GM21619 (cell line): ENCODE measurements at regions not wholly inside any gene's neighbourhood (a gene's known extent, or its start where the extent isn't known, plus 50 kb on each side); places are given as distances from the start of the nearest gene placed in this dataset.

ENCODE experiments used
- ATAC-seq: cut with Tn5 transposase; IDR thresholded peaks from one replicate; pipeline ENCODE4 v1.9.1; 2021; ENCODE audit not compliant: unreplicated experiment

GRCh38 chr6:134866563-134866962, 83.3 kb downstream of the ALDH8A1 start:
- no peak for ATAC-seq

- ATAC-seq = no peak
Measured at GRCh38 chr6:134864558-134864957, 85.3 kb downstream of the ALDH8A1 start.

- ATAC-seq = no peak
Measured at GRCh38 chr6:134863763-134864510, 86.0 kb downstream of the ALDH8A1 start.

- ATAC-seq = no peak
Measured at GRCh38 chr6:134854366-134854765, 95.5 kb downstream of the ALDH8A1 start.

GRCh38 chr6:134853111-134854055, 96.5 kb downstream of the ALDH8A1 start:
- ATAC-seq = no peak

GRCh38 chr6:134851548-134851947, 98.4 kb downstream of the ALDH8A1 start:
- no peak for ATAC-seq

- ATAC-seq = no peak
Measured at GRCh38 chr6:134850721-134851305, 99.1 kb downstream of the ALDH8A1 start.

GRCh38 chr6:134849920-134850447, 99.9 kb downstream of the ALDH8A1 start:
- no peak for ATAC-seq

- no peak for ATAC-seq
Measured at GRCh38 chr6:134848076-134848475, 101.8 kb downstream of the ALDH8A1 start.

GRCh38 chr6:134846865-134847264, 103.0 kb downstream of the ALDH8A1 start:
- no peak for ATAC-seq

GRCh38 chr6:134846031-134846430, 103.9 kb downstream of the ALDH8A1 start:
- no peak for ATAC-seq

GRCh38 chr6:134844120-134844519, 105.8 kb downstream of the ALDH8A1 start:
- ATAC-seq = no peak

GRCh38 chr6:134840086-134840867, 109.6 kb downstream of the ALDH8A1 start:
- ATAC-seq = peak; percentile 91

- no peak for ATAC-seq
Measured at GRCh38 chr6:134835993-134836392, 113.9 kb downstream of the ALDH8A1 start.

- no peak for ATAC-seq
Measured at GRCh38 chr6:134830940-134831339, 119.0 kb downstream of the ALDH8A1 start.

GRCh38 chr6:134830194-134830593, 119.7 kb downstream of the ALDH8A1 start:
- no peak for ATAC-seq

- no peak for ATAC-seq
Measured at GRCh38 chr6:134828641-134829040, 121.3 kb downstream of the ALDH8A1 start.

GRCh38 chr6:134826889-134827737, 122.8 kb downstream of the ALDH8A1 start:
- ATAC-seq = no peak

GRCh38 chr6:134823710-134824034, 126.2 kb downstream of the ALDH8A1 start:
- no peak for ATAC-seq
